GM23248 (cell line): ENCODE measurements at regions not wholly inside any gene's neighbourhood (a gene's known extent, or its start where the extent isn't known, plus 50 kb on each side); places are given as distances from the start of the nearest gene placed in this dataset.

Experiments used
- EZH2 ChIP-seq: fragments of 200-600 bp; sonication (generic); IDR thresholded peaks from 2 replicates; pipeline ENCODE4 v1.6.1; 2018; ENCODE audit warnings: antibody characterized with exemption, mild to moderate bottlenecking; ENCODE audit not compliant: insufficient read depth, poor library complexity, severe bottlenecking
- EZH2phosphoT487 ChIP-seq: fragments of 200-600 bp; sonication (generic); IDR thresholded peaks from 2 replicates; pipeline ENCODE4 v1.6.1; 2018; ENCODE audit warnings: antibody characterized with exemption, moderate library complexity, mild to moderate bottlenecking, low read depth; ENCODE audit not compliant: insufficient read depth

GRCh38 chr2:145360129-145360790, 840.3 kb upstream of the ZEB2 start:
- TF ChIP-seq EZH2 (no peak), EZH2phosphoT487 (no peak)
